Prostate gland (tissue), 2 donors: ENCODE measurements at regions not wholly inside any gene's neighbourhood (a gene's known extent, or its start where the extent isn't known, plus 50 kb on each side); places are given as distances from the start of the nearest gene placed in this dataset.

Experiments
- DNase-seq: peaks from one replicate; pipeline ENCODE4 v3.0.0-alpha.2; 2019; ENCODE audit warnings: low spot score
- H3K27ac ChIP-seq, 2 donors: fragments of 200-600 bp; sonication (generic); 2 replicates each; pipeline ENCODE4 v1.5.1; 2017 to 2019
- H3K27me3 ChIP-seq: fragments of 200-600 bp; sonication (generic); replicated peaks from 2 replicates; pipeline ENCODE4 v1.5.1; 2019; ENCODE audit not compliant: insufficient read depth
- H3K36me3 ChIP-seq, 2 donors: fragments of 200-600 bp; sonication (generic); 1 replicate in 1 of 2; 2 replicates in 1 of 2; pipeline versions ENCODE4 v1.5.1 to v1.8.1; 2017 to 2019
- H3K4me1 ChIP-seq: fragments of 200-600 bp; sonication (generic); replicated peaks from 2 replicates; pipeline ENCODE4 v1.5.1; 2019
- H3K4me3 ChIP-seq, 2 donors: fragments of 200-600 bp; sonication (generic); 2 replicates each; pipeline ENCODE4 v1.5.1; 2017 to 2019
- H3K9me3 ChIP-seq: fragments of 200-600 bp; sonication (generic); 2 replicates; pipeline ENCODE4 v1.5.1; 2017
- POLR2A ChIP-seq: fragments of 450-650 bp; IDR thresholded peaks from one replicate; pipeline ENCODE4 v1.6.1; 2016; ENCODE audit warnings: antibody characterized with exemption, mild to moderate bottlenecking
- POLR2AphosphoS5 ChIP-seq: sonication (generic); formaldehyde crosslinking; IDR thresholded peaks from one replicate; pipeline ENCODE4 v1.6.1; 2017; ENCODE audit warnings: antibody characterized with exemption
- WGBS: methylation state at CpG from one replicate; pipeline ENCODE4 v1.1.5; 2018; 5-methylcytosine and 5-hydroxymethylcytosine counted together
- intact Hi-C: fragments of 100-400 bp; cut with DNase I; formaldehyde crosslinking; loops from one replicate; pipeline ENCODE4 v1.14.2; 2022
- TF ChIP-seq, protein P1 (sequence below), 4 experiments: fragments of 200-600 bp in 2 of 4; fragments of 450-650 bp in 2 of 4; sonication (generic) in 2 of 4; IDR thresholded peaks; 1 replicate in 3 of 4; 2 replicates in 1 of 4; pipeline ENCODE4 v1.5.1; 2016 to 2019; ENCODE audit warnings: antibody characterized with exemption in 4 of 4, mild to moderate bottlenecking in 2 of 4, moderate library complexity in 2 of 4

DNA sequence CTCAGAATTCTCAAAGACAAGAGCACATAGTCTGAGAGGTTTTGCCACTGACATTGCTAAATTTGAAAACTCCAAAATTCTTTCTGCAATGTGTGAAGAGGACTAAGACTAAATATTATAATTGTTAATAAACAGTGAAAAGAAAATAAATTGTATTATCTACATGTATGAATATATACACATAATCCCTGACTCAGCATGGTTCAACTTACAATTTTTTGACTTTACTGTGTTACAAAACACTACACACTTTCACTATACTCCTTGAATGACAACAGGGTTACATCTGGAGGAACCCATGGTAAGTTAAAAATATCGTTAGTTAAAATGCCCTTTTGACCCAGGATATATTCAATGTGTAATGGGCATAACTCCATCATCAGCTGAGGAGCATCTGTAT lies 2017.2 kb upstream of the TENM3 start:
- Histone ChIP-seq H3K36me3 (no peaks in the 10 kb centered on the region), H3K4me3 (no peak overlapping the region), H3K27ac (no peak overlapping the region), H3K27me3 (no peaks in the 10 kb centered on the region), H3K9me3 (no peaks in the 10 kb centered on the region), H3K4me1 (no peaks in the 10 kb centered on the region)
- WGBS = 73% methylated on average over 1 of the region's 1 CpG
- intact Hi-C loops = no loop called here
- DNase-seq = no peak
- TF ChIP-seq POLR2A = no peak
- TF ChIP-seq, protein P1, sequence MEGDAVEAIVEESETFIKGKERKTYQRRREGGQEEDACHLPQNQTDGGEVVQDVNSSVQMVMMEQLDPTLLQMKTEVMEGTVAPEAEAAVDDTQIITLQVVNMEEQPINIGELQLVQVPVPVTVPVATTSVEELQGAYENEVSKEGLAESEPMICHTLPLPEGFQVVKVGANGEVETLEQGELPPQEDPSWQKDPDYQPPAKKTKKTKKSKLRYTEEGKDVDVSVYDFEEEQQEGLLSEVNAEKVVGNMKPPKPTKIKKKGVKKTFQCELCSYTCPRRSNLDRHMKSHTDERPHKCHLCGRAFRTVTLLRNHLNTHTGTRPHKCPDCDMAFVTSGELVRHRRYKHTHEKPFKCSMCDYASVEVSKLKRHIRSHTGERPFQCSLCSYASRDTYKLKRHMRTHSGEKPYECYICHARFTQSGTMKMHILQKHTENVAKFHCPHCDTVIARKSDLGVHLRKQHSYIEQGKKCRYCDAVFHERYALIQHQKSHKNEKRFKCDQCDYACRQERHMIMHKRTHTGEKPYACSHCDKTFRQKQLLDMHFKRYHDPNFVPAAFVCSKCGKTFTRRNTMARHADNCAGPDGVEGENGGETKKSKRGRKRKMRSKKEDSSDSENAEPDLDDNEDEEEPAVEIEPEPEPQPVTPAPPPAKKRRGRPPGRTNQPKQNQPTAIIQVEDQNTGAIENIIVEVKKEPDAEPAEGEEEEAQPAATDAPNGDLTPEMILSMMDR (IDR thresholded peaks at IDR 0.05) = no peak
- TF ChIP-seq POLR2AphosphoS5 = no peak

DNA sequence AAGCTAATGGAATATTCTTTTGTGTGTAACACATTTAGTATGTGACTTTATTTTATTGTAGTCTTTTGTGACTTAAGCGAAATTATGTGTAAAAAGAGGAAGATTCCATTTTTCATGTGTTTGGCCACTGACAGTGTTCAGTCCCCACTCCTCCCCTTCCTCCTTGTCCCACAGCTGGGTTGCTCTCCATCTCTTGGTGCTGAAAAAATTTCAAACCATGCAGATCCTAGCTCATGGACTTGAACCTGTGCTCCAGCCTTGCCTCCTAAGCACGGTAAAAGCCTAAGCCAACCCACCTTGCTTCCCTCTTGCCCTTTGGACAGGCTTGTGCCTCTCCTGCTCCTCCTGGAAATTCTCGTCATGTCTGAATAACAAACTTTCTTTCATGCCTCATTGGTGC lies 2008.5 kb upstream of the TENM3 start:
- intact Hi-C loops = no loop called here
- 49% methylated on average over 3 of the region's 3 CpGs for WGBS
- Histone ChIP-seq H3K9me3 (no peaks in the 10 kb centered on the region), H3K27me3 (no peaks in the 10 kb centered on the region), H3K4me1 (no peaks in the 10 kb centered on the region), H3K27ac (no peak overlapping the region), H3K36me3 (no peaks in the 10 kb centered on the region), H3K4me3 (no peak overlapping the region)
- DNase-seq = no peak
- TF ChIP-seq, protein P1 (IDR thresholded peaks at IDR 0.05) = no peak

DNA sequence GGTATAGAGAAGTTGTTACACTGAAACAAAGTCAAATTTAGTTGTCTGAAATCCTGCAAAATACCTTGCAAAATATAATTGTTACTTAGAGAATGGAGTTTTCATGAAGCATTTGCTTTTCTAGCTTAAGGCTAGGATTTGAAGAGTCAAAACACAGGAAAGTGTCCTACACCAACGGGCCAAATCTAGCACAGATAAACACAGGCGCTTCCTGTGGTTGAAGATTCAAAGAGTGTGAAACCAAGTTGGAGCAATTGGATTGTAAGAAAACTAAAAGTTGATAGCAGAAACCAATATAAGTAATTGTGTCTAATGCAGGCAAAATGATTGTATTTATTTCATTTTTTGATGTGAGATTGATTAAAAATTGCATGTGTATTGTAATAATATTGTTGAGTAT lies 2002.5 kb upstream of the TENM3 start:
- TF ChIP-seq POLR2AphosphoS5 (no peak), POLR2A (no peak)
- TF ChIP-seq, protein P1 (IDR thresholded peaks at IDR 0.05) = no peak
- Histone ChIP-seq H3K27ac (no peak overlapping the region), H3K27me3 (no peaks in the 10 kb centered on the region), H3K9me3 (no peaks in the 10 kb centered on the region), H3K4me1 (no peaks in the 10 kb centered on the region), H3K4me3 (no peak overlapping the region), H3K36me3 (no peaks in the 10 kb centered on the region)
- intact Hi-C loops = no loop called here
- WGBS = 68% methylated on average over 2 of the region's 2 CpGs
- DNase-seq = no peak

DNA sequence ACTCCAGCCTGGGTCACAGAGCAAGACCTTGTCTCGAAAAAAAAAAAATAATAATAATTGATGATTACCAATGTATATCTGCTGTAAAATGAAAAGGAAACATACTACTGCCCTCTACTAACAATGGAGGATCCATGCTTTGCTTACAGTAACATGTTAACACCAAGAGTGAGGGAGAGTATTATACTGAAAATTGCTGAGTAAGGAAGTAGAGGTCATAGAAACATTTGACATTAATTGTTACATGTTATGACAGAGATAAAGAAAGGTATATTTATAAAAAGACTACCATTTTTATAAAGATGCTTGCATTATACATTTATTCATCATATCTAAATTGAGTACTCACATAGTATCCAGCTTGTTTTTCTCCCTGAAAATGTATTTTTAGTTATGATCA lies 1989.8 kb upstream of the TENM3 start:
- no peak overlapping the region for H3K27ac ChIP-seq
- no peaks in the 10 kb centered on the region for H3K36me3 ChIP-seq
- 61% methylated on average over 1 of the region's 1 CpG for WGBS
- no peak for DNase-seq
- intact Hi-C loops = no loop called here
- no peaks in the 10 kb centered on the region for H3K27me3 ChIP-seq
- no peaks in the 10 kb centered on the region for H3K4me1 ChIP-seq
- no peak overlapping the region for H3K4me3 ChIP-seq
- H3K9me3 ChIP-seq = no peaks in the 10 kb centered on the region
- TF ChIP-seq POLR2A = no peak
- TF ChIP-seq, protein P1 (IDR thresholded peaks at IDR 0.05) = no peak
- no peak for TF ChIP-seq POLR2AphosphoS5

DNA sequence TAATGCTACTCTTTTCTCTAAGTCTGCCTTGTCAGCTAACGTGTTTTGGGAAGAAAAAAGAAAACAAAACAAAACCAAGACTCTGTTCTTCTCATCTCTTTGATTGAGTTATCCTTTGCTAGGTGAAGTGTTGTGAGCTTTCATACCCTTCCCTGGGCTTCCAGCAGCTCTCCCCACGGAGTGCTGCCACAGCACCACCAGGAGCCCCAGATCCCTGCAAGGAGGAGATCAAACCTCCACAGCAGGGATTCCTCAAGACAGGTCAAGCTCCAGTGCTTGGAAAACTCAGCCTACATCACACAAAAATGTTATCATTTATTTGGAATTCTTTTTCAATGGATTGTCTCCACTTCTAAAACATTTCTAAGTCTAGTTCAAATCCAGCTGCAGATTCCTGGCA lies 1981.9 kb upstream of the TENM3 start:
- intact Hi-C loops = no loop called here
- DNase-seq = no peak
- no peaks in the 10 kb centered on the region for H3K36me3 ChIP-seq
- no peak for TF ChIP-seq POLR2A
- no peak overlapping the region for H3K4me3 ChIP-seq
- no peaks in the 10 kb centered on the region for H3K9me3 ChIP-seq
- WGBS = 35% methylated on average over 2 of the region's 2 CpGs
- no peaks in the 10 kb centered on the region for H3K27me3 ChIP-seq
- H3K27ac ChIP-seq = no peak overlapping the region
- H3K4me1 ChIP-seq = no peaks in the 10 kb centered on the region

DNA sequence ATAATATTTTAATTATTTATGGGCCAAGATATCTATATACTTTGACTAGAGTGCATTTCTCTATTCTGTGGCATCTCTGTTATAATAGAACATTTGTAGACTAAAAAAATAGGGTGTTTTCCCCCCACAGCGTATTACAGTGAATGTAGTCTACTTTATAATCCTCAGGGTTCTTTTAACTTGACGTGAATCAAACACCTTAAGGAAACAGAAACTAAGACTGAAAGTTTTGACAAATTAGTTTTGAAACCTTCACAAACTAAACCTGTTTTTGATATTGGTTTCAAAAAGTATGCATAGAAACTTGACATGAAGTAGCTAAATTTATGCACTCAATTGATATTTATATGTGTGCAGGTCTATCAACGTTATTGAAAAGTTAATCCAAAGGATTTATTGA lies 1963.1 kb upstream of the TENM3 start:
- H3K9me3 ChIP-seq = no peaks in the 10 kb centered on the region
- no peaks in the 10 kb centered on the region for H3K4me1 ChIP-seq
- intact Hi-C loops = no loop called here
- no peak overlapping the region for H3K27ac ChIP-seq
- WGBS = 80% methylated on average over 3 of the region's 3 CpGs
- no peaks in the 10 kb centered on the region for H3K36me3 ChIP-seq
- no peak for DNase-seq
- TF ChIP-seq POLR2A (no peak), POLR2AphosphoS5 (no peak)
- TF ChIP-seq, protein P1 (IDR thresholded peaks at IDR 0.05) = no peak
- H3K4me3 ChIP-seq = no peak overlapping the region
- no peaks in the 10 kb centered on the region for H3K27me3 ChIP-seq
